DMS 273 (cell line): ENCODE measurements at regions not wholly inside any gene's neighbourhood (a gene's known extent, or its start where the extent isn't known, plus 50 kb on each side); places are given as distances from the start of the nearest gene placed in this dataset.

ENCODE experiments used
- DNase-seq: peaks from one replicate; lab custom pipeline; 2025; ENCODE audit not compliant: unreplicated experiment; lab: John Stamatoyannopoulos, UW

GRCh38 chr4:125677665-125678307, 363.0 kb downstream of the FAT4 start:
- DNase-seq, result no peak

- no peak for DNase-seq
These were observed 365.2 kb downstream of the FAT4 start for GRCh38 chr4:125679989-125680388.

- peak; percentile 2 for DNase-seq
These were observed 366.5 kb downstream of the FAT4 start for GRCh38 chr4:125681240-125681639.

- DNase-seq, result no peak
These were observed 368.0 kb downstream of the FAT4 start for GRCh38 chr4:125682730-125683129.

GRCh38 chr4:125688841-125689240, 374.1 kb downstream of the FAT4 start:
- no peak for DNase-seq

- no peak for DNase-seq
These were observed 375.1 kb downstream of the FAT4 start for GRCh38 chr4:125689805-125690204.

- DNase-seq, result peak; percentile 34
These were observed 378.5 kb downstream of the FAT4 start for GRCh38 chr4:125693228-125693627.

- no peak for DNase-seq
These were observed 387.7 kb downstream of the FAT4 start for GRCh38 chr4:125702406-125702805.

GRCh38 chr4:125703443-125703842, 388.7 kb downstream of the FAT4 start:
- no peak for DNase-seq

GRCh38 chr4:125704726-125705125, 390.0 kb downstream of the FAT4 start:
- no peak for DNase-seq

- no peak for DNase-seq
These were observed 390.9 kb downstream of the FAT4 start for GRCh38 chr4:125705681-125706080.

- no peak for DNase-seq
These were observed 392.6 kb downstream of the FAT4 start for GRCh38 chr4:125707397-125707796.

- no peak for DNase-seq
These were observed 396.0 kb downstream of the FAT4 start for GRCh38 chr4:125710766-125711165.

- no peak for DNase-seq
These were observed 399.3 kb downstream of the FAT4 start for GRCh38 chr4:125714049-125714448.

GRCh38 chr4:125714845-125715244, 400.1 kb downstream of the FAT4 start:
- DNase-seq, result no peak

GRCh38 chr4:125719987-125720386, 405.2 kb downstream of the FAT4 start:
- DNase-seq, result no peak

GRCh38 chr4:125722009-125722408, 407.3 kb downstream of the FAT4 start:
- no peak for DNase-seq

- DNase-seq, result peak; percentile 29
These were observed 411.3 kb downstream of the FAT4 start for GRCh38 chr4:125725957-125726525.

GRCh38 chr4:125727931-125728330, 413.2 kb downstream of the FAT4 start:
- DNase-seq, result no peak

- DNase-seq, result no peak
These were observed 413.8 kb downstream of the FAT4 start for GRCh38 chr4:125728568-125728967.

GRCh38 chr4:125729171-125729570, 414.4 kb downstream of the FAT4 start:
- DNase-seq, result no peak

GRCh38 chr4:125732632-125733031, 417.9 kb downstream of the FAT4 start:
- peak; percentile 18 for DNase-seq

- no peak for DNase-seq
These were observed 419.7 kb downstream of the FAT4 start for GRCh38 chr4:125734504-125734903.
